ENCODE measurements at regions not wholly inside any gene's neighbourhood (a gene's known extent, or its start where the extent isn't known, plus 50 kb on each side); places are given as distances from the start of the nearest gene placed in this dataset.
"Not testable (repeated sequence)": the region's sequence is repeated elsewhere in the genome, so short reads cannot be mapped to it uniquely, and the experiment has no call there.

DNA sequence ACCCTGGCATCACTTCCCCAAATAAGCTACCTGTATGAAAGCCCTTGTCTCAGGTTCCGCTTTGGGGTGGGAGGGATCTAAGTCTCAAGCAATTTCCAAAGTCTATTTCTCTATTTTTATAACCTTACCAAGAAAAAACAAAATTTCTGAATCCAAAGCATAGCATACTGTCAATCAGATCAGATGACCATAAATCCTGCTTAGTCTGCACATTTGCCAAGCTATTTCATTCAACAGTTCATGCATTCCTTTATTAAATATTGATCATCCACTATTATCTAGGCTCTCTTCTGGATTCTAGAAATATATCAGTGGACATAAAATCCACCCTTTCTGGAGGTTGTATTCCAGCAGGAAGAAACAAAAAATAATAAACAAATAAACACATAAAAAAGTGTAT is 263.5 kb upstream of the USP15 start:
- no peak for DNase-seq

DNA sequence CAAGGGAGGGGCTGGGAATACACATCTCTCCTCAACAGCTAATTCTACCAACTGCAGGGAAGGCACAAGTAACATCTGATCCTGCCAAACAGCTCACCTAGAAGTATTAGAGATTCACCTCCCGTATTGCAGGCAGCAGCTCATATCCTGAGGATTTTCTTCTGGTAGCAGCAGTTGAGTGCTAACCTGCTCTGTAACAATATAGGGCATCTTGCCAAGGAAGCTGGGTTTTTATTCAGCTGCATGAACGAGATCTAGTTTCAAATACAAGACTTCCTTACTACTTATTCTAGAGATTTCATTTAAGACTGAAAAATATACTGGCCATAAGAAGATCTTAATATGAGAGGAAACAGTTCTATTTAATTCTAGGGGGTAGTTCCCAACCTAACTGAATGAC is 261.4 kb upstream of the USP15 start:
- DNase-seq: no peak

DNA sequence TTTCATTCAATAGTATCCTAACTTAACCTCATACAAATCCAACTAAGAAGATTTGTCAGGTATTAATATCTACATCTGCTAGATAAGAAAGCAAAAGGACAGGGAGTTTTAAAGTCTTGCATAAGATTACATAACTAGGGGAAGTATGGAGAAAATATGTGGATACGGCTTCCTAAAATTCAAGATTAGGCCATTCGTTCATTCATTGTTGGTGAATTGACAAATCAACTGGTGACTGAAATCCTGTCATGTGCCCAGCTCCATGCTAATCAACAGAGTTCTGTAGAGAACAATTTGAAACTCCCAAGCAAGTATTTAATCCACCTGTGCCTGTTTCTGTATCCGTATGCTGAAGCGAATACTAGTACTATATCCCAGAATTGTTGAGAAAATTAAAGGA is 260.9 kb upstream of the USP15 start:
- DNase-seq: no peak

GRCh38 chr12:62001424-62001823 is 258.8 kb upstream of the USP15 start:
- DNase-seq: no peak

- DNase-seq: no peak
These were observed 257.0 kb upstream of the USP15 start for GRCh38 chr12:62003226-62003625.

DNA sequence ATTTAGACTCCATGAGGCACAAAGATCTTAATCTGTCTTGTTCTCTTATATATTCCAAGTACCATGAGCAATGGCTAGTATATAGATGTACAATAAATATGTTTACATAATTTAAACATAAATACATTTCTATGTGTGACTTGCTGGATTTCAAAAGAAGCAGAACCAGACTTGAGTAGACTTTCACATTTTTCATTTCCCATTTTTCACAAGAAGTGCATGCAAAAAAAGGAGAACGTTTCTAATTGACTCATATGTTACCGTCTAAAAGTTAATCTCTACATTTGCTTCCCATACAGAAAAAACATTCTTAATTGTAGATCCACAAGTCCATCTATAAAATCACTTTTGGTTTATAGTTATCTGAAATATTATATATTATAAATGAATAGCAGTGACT is 256.5 kb upstream of the USP15 start:
- no peak for DNase-seq

GRCh38 chr12:62005615-62006014 is 254.6 kb upstream of the USP15 start:
- no peak for DNase-seq

DNA sequence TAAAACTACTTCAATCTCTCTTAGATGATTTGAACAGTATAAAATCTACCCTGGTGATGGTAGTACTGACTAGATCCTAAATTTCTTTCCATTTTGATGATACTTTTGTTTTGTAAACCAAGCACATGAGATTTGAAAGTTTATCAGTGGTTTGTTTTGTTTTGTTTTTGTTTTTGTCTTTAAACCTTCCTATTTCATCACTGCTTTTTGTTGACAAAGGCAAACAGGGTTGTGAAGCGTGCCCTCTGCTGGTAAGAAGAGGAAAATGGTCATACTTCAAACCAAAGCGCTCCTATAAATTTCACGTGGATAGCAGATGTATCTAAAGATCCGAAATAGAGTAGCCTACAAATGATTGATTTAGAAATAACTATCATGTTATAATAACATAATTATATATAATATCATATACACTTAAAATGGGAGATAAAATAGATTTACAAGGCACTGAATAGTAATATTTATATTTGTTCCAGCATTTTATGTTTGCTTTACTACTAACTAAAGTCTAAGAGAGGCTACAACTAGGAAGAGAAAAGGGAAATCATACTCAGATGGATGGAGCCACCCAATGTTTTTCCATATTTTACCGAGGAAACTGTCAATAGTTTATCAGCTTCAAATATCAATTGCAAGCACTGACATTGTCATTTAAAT is 254.0 kb upstream of the USP15 start:
- DNase-seq: no peak

DNA sequence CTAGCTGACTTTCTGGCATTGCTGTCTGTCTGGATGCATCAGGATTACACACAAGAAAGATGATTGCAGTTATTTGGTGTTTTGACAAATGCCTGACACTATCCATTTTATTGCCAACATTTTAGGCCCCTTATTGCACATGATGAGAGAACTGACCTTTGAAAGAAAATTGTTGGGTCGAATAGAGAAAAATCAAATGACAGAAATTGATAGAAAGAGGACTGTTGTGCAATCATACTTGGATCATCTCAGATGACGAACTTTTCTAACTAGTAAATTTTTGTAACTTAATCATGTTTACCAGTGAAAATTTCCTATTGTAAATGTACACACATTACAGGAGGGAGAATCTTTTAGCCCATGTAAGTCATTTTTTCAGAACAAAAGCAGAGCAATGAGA is 251.5 kb upstream of the USP15 start:
- no peak for DNase-seq

GRCh38 chr12:62009445-62009844 is 250.8 kb upstream of the USP15 start:
- DNase-seq: no peak

DNA sequence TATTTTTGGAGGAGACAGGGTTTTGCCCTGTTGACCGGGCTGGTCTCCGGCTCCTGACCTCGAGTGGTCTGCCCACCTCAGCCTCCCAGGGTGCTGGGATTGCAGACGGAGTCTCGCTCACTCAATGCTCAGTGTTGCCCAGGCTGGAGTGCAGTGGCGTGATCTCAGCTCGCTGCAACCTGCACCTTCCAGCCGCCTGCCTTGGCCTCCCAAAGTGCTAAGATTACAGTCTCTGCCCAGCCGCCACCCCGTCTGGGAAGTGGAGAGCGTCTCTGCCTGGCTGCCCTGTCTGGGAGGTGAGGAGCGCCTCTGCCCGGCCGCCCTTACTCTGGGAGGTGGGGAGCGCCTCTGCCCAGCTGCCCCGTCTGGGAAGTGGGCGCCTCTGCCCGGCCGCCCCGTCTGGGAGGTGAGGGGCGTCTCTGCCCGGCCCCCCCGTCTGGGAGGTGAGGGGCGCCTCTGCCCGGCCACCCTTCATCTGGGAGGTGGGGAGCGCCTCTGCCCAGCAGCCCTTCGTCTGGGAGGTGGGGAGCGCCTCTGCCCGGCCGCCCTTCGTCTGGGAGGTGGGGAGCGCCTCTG is 249.8 kb upstream of the USP15 start:
- not testable (repeated sequence) for DNase-seq

DNA sequence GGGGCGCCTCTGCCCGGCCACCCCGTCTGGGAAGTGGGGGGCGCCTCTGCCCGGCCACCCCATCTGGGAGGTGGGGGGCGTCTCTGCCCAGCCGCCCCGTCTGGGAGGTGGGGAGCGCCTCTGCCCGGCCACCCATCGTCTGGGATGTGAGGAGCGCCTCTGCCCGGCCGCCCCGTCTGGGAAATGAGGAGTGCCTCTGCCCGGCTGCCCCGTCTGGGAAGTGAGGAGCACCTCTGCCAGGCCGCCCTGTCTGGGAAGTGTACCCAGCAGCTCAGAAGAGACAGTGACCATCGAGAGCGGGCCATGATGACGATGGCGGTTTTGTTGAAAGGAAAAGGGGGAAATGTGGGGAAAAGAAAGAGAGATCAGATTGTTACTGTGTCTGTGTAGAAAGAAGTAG is 249.2 kb upstream of the USP15 start:
- not testable (repeated sequence) for DNase-seq

GRCh38 chr12:62014330-62014729 is 245.9 kb upstream of the USP15 start:
- no peak for DNase-seq

DNA sequence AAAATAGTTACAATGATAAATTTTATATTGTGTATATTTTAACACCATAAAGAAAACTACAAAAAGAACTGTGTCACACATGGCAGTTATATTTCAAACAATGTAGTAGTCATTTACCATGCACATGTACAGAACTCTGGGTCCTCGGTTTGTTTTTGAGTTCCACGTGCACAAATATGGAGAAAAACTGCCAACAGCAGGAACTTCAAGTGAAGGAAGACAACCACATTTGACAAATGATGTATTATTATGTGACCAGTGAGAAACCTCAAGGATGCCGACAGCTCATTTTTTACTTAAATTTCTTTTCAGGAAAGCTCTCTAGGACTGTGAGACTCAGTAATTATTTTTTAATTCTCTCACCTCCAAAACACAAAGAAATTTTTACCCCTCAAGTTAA is 244.2 kb upstream of the USP15 start:
- no peak for DNase-seq

DNA sequence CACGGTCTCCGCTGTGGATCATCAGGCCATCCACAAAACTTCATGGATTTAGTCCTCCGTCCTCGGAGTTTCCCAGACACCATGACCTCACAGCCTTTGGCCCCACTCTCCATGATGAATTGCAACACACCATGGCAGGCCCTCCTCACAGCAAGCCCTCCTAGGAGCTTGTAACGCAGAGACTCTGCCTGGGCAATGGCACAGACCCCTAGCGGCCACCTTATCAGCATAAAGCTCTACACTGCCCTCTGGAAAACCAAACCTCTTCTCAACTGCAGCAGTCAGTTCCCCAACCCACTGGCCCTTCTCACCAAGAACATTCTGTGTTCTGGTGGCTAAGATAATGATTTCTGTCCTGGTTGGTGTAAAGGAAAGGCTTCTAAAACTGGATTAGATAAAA is 238.4 kb upstream of the USP15 start:
- DNase-seq: no peak

GRCh38 chr12:62028536-62028935 is 231.7 kb upstream of the USP15 start:
- DNase-seq: no peak

- DNase-seq: no peak
These were observed 227.3 kb upstream of the USP15 start for GRCh38 chr12:62032870-62033269.

- no peak for DNase-seq
These were observed 215.6 kb upstream of the USP15 start for GRCh38 chr12:62044450-62045135.

DNA sequence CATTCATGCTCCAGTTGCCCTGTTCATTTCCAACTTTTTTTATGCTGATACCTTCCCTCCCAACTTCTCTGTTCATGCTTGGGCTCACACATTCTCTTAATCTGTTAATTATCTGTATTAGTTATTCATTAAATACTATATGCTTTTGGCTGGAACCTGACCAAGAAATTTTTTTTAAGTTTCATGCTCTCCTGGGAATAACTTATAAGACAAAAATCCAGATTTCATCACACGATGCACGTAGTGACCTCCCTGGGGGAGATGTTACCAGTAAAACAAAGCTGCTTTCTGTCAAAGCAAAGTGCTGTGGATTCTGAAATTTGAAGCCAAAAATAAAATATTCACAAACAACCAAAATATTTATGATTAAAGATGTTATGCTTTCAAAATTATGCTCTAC is 215.0 kb upstream of the USP15 start:
- no peak for DNase-seq

GRCh38 chr12:62050785-62051184 is 209.4 kb upstream of the USP15 start:
- no peak for DNase-seq

DNA sequence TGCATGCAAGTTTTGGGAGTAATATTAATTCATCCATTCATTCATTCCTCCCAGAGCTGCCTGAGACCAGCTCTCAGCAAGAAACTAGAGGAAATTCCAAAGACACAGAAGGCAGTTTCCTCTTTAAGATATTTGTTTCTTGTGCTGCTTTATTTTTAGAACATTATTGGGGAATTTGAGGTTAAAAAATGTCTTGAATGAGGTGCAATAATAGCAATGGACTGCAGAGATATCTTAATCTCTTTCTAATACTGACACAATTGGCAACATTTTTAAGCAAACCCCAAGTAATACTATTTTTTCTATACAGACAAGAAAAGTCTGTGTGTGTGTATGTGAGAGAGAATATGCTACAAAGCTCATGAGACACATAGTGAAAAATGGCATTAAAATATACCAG is 190.2 kb upstream of the USP15 start:
- DNase-seq: no peak

DNA sequence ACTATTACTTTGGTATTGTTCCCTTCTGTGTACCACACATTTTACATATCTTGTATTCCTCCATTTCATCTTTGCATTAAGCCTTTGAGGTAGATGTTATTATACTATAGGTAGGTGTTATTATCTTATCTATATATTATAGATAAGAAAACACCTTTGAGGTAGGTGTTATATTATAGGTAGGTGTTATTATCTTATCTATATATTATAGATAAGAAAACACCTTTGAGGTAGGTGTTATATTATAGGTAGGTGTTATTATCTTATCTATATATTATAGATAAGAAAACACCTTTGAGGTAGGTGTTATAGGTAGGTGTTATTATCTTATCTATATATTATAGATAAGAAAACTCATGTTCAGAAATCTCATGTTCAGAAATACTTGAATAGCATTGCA is 187.0 kb upstream of the USP15 start:
- not testable (repeated sequence) for DNase-seq

GRCh38 chr12:62075870-62076269 is 184.3 kb upstream of the USP15 start:
- no peak for DNase-seq

GRCh38 chr12:62078020-62078419 is 182.2 kb upstream of the USP15 start:
- DNase-seq: no peak

DNA sequence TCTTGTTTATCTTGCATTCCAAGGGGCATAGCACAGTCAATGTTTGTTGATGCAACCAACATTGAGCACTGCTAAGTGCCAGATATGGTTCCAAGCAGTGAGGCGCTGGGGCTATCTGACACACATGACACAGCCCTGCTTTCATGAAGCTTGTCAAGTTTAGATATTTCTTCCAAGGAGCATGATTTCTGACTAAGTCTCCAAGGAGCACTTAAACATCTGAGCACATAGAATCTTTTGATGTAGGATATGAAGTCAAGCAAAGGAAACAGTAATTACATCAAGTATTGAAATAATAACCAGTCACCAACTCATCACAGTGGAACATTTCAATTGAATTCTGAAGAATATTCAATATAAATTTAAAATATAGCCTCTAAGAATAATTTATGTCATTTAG is 177.8 kb upstream of the USP15 start:
- no peak for DNase-seq

Measured in activated CD4-positive, alpha-beta T cell treated with anti-CD3 and anti-CD28 coated beads, Interleukin-2, amount 50 U/mL, for 4 hours (primary cell).